HEK293 (cell line): ENCODE measurements at regions not wholly inside any gene's neighbourhood (a gene's known extent, or its start where the extent isn't known, plus 50 kb on each side); places are given as distances from the start of the nearest gene placed in this dataset.

Source experiments
- CTCF ChIA-PET: fragments of 350-600 bp; formaldehyde crosslinking; extraction: SDS; loops from one replicate; lab custom pipeline; 2021; ENCODE audit warnings: antibody characterized with exemption; lab: Yijun Ruan, JAX
- POLR2A ChIA-PET: fragments of 300-600 bp; formaldehyde crosslinking; extraction: SDS; loops from one replicate; lab custom pipeline; 2020; ENCODE audit warnings: antibody characterized with exemption, inconsistent platforms; lab: Yijun Ruan, JAX
- H3K27ac ChIP-seq: fragments of 200-500 bp; sonication (Bioruptor generic); 2 replicates; pipeline ENCODE4 v1.5.1; 2014; ENCODE audit warnings: low read depth, low read length, control low read depth, inconsistent platforms; ENCODE audit errors: extremely low read depth
- H3K36me3 ChIP-seq, 2 experiments: fragments of 200-500 bp in 1 of 2; sonication (Bioruptor generic) in 1 of 2; 1 replicate in 1 of 2; 2 replicates in 1 of 2; pipeline ENCODE4 v1.5.1; 2014 to 2017; ENCODE audit warnings: inconsistent platforms in 2 of 2, low read length in 2 of 2; ENCODE audit not compliant: control insufficient read depth in 2 of 2, insufficient read depth in 1 of 2
- H3K4me1 ChIP-seq: fragments of 200-500 bp; sonication (Bioruptor generic); 2 replicates; pipeline ENCODE4 v1.5.1; 2014; ENCODE audit warnings: mild to moderate bottlenecking, low read length, inconsistent platforms; ENCODE audit not compliant: control insufficient read depth, insufficient read depth
- H3K4me3 ChIP-seq: 2 replicates; pipeline ENCODE4 v1.5.1; 2011; ENCODE audit warnings: low read depth, mild to moderate bottlenecking, control low read depth, low read length, moderate library complexity
- H3K9me3 ChIP-seq: fragments of 200-500 bp; sonication (Bioruptor generic); 2 replicates; pipeline ENCODE4 v1.5.1; 2014; ENCODE audit warnings: low read depth, low read length, inconsistent platforms; ENCODE audit not compliant: control insufficient read depth, insufficient read depth
- BCL11B ChIP-seq: fragments of 450-650 bp; formaldehyde crosslinking; IDR thresholded peaks from 2 replicates; pipeline ENCODE4 v1.5.1; 2016; ENCODE audit warnings: low read depth, missing biosample characterization, missing genetic modification characterization
- HOXD13 ChIP-seq: sonication (generic); formaldehyde crosslinking; IDR thresholded peaks from 2 replicates; pipeline ENCODE4 v1.8.0; 2022; ENCODE audit warnings: missing genetic modification reagents, borderline replicate concordance
- KLF9 ChIP-seq: fragments of 450-650 bp; formaldehyde crosslinking; IDR thresholded peaks from 2 replicates; pipeline ENCODE4 v1.5.1; 2016; ENCODE audit warnings: missing biosample characterization, missing genetic modification characterization, low read depth
- ZBTB48 ChIP-seq: fragments of 450-650 bp; formaldehyde crosslinking; IDR thresholded peaks from 2 replicates; pipeline ENCODE4 v1.5.1; 2016; ENCODE audit warnings: missing biosample characterization, missing genetic modification characterization
- ZIC2 ChIP-seq: fragments of 450-650 bp; formaldehyde crosslinking; IDR thresholded peaks from 2 replicates; pipeline ENCODE4 v1.5.1; 2016; ENCODE audit warnings: missing biosample characterization, missing genetic modification characterization
- ZNF10 ChIP-seq: fragments of 450-650 bp; formaldehyde crosslinking; IDR thresholded peaks from 2 replicates; pipeline ENCODE4 v1.5.1; 2017; ENCODE audit warnings: missing biosample characterization, missing genetic modification characterization
- ZNF16 ChIP-seq: fragments of 450-650 bp; formaldehyde crosslinking; IDR thresholded peaks from 2 replicates; pipeline ENCODE4 v1.5.1; 2016; ENCODE audit warnings: low read depth, missing biosample characterization, missing genetic modification characterization
- ZNF2 ChIP-seq: fragments of 450-650 bp; formaldehyde crosslinking; IDR thresholded peaks from 2 replicates; pipeline ENCODE4 v1.5.1; 2016; ENCODE audit warnings: missing biosample characterization, missing genetic modification characterization
- ZNF221 ChIP-seq: fragments of 450-650 bp; formaldehyde crosslinking; IDR thresholded peaks from 2 replicates; pipeline ENCODE4 v1.5.1; 2017; ENCODE audit warnings: missing biosample characterization, missing genetic modification characterization, borderline replicate concordance
- ZNF239 ChIP-seq: fragments of 450-650 bp; formaldehyde crosslinking; IDR thresholded peaks from 2 replicates; pipeline ENCODE4 v1.5.1; 2016; ENCODE audit warnings: missing biosample characterization, missing genetic modification characterization
- ZNF26 ChIP-seq: fragments of 450-650 bp; formaldehyde crosslinking; IDR thresholded peaks from 2 replicates; pipeline ENCODE4 v1.5.1; 2016; ENCODE audit warnings: missing biosample characterization, missing genetic modification characterization
- ZNF404 ChIP-seq: fragments of 450-650 bp; formaldehyde crosslinking; IDR thresholded peaks from 2 replicates; pipeline ENCODE4 v1.5.1; 2017; ENCODE audit warnings: missing biosample characterization, missing genetic modification characterization
- ZNF416 ChIP-seq: fragments of 450-650 bp; formaldehyde crosslinking; IDR thresholded peaks from 2 replicates; pipeline ENCODE4 v1.5.1; 2016; ENCODE audit warnings: missing biosample characterization, missing genetic modification characterization
- ZNF701 ChIP-seq: fragments of 450-650 bp; formaldehyde crosslinking; IDR thresholded peaks from 2 replicates; pipeline ENCODE4 v1.5.1; 2016; ENCODE audit warnings: missing biosample characterization, missing genetic modification characterization
- ZNF747 ChIP-seq: fragments of 450-650 bp; formaldehyde crosslinking; IDR thresholded peaks from 2 replicates; pipeline ENCODE4 v1.5.1; 2016; ENCODE audit warnings: missing biosample characterization, missing genetic modification characterization
- TF ChIP-seq, protein P1 (sequence below): fragments of 450-650 bp; IDR thresholded peaks from 2 replicates; pipeline ENCODE4 v1.5.1; 2018; ENCODE audit warnings: missing biosample characterization, mild to moderate bottlenecking, missing genetic modification characterization
- TF ChIP-seq, protein P2 (sequence below): fragments of 450-650 bp; formaldehyde crosslinking; IDR thresholded peaks from 2 replicates; pipeline ENCODE4 v1.5.1; 2016; ENCODE audit warnings: missing biosample characterization, missing genetic modification characterization

- Histone ChIP-seq H3K4me1 (no peaks in the 10 kb centered on the region), H3K36me3 (no peaks in the 10 kb centered on the region), H3K9me3 (no peaks in the 10 kb centered on the region)
- ChIA-PET POLR2A (no interaction called here), CTCF (interaction anchor here (0.6 to 1.2 kb wide), 2 partner anchors 17 to 784 kb away, joined by 3 to 4 read pairs; no protein-coding TSS in a partner anchor)
- TF ChIP-seq, protein P1, sequence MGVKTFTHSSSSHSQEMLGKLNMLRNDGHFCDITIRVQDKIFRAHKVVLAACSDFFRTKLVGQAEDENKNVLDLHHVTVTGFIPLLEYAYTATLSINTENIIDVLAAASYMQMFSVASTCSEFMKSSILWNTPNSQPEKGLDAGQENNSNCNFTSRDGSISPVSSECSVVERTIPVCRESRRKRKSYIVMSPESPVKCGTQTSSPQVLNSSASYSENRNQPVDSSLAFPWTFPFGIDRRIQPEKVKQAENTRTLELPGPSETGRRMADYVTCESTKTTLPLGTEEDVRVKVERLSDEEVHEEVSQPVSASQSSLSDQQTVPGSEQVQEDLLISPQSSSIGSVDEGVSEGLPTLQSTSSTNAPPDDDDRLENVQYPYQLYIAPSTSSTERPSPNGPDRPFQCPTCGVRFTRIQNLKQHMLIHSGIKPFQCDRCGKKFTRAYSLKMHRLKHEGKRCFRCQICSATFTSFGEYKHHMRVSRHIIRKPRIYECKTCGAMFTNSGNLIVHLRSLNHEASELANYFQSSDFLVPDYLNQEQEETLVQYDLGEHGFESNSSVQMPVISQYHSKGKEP = no peak
- no peak for TF ChIP-seq ZIC2 (tag by site-specific recombination)
- TF ChIP-seq ZBTB48 (tag by site-specific recombination) = no peak
- no peak for TF ChIP-seq ZNF404
- TF ChIP-seq ZNF16 (tag by site-specific recombination) = no peak
- no peak for TF ChIP-seq HOXD13 (CRISPR knock-in tag)
- TF ChIP-seq KLF9 (tag by site-specific recombination) = no peak
- TF ChIP-seq ZNF26 (tag by site-specific recombination) = no peak
- TF ChIP-seq ZNF10 (tag by site-specific recombination) = no peak
- TF ChIP-seq, all 188 proteins: peak for 0
- no peak overlapping the region for H3K4me3 ChIP-seq
- no peak overlapping the region for H3K27ac ChIP-seq
Measured at GRCh38 chr11:95305705-95306104, 74.7 kb upstream of the SESN3 start.

- TF ChIP-seq ZNF701 (no peak), BCL11B (no peak), ZNF2 (tag by site-specific recombination) (no peak), ZNF239 (tag by site-specific recombination) (no peak), ZNF747 (tag by site-specific recombination) (no peak), ZNF416 (no peak), HOXD13 (CRISPR knock-in tag) (no peak), ZNF221 (tag by site-specific recombination) (no peak), ZNF10 (tag by site-specific recombination) (no peak)
- TF ChIP-seq, protein P2, sequence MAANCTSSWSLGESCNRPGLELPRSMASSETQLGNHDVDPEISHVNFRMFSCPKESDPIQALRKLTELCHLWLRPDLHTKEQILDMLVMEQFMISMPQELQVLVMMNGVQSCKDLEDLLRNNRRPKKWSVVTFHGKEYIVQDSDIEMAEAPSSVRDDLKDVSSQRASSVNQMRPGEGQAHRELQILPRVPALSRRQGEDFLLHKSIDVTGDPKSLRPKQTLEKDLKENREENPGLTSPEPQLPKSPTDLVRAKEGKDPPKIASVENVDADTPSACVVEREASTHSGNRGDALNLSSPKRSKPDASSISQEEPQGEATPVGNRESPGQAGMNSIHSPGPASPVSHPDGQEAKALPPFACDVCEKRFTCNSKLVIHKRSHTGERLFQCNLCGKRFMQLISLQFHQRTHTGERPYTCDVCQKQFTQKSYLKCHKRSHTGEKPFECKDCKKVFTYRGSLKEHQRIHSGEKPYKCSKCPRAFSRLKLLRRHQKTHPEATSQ (tag by site-specific recombination) = no peak
- TF ChIP-seq, protein P1 = no peak
- ChIA-PET POLR2A (interaction anchor here (1.0 kb wide), 1 partner anchor 73 kb away, joined by 4 read pairs; no protein-coding TSS in a partner anchor), CTCF (no interaction called here)
- Histone ChIP-seq H3K36me3 (no peaks in the 10 kb centered on the region), H3K4me1 (no peaks in the 10 kb centered on the region), H3K27ac (no peak overlapping the region), H3K4me3 (no peak overlapping the region), H3K9me3 (no peaks in the 10 kb centered on the region)
Measured at GRCh38 chr11:95304777-95305176, 73.8 kb upstream of the SESN3 start.
